ENCODE measurements at regions not wholly inside any gene's neighbourhood (a gene's known extent, or its start where the extent isn't known, plus 50 kb on each side); places are given as distances from the start of the nearest gene placed in this dataset.

GRCh38 chr18:73315381-73315780 lies 447.6 kb upstream of the NETO1 start:
- no peak for DNase-seq (ENCODE audit: low spot score)
- TF ChIP-seq, protein P1, sequence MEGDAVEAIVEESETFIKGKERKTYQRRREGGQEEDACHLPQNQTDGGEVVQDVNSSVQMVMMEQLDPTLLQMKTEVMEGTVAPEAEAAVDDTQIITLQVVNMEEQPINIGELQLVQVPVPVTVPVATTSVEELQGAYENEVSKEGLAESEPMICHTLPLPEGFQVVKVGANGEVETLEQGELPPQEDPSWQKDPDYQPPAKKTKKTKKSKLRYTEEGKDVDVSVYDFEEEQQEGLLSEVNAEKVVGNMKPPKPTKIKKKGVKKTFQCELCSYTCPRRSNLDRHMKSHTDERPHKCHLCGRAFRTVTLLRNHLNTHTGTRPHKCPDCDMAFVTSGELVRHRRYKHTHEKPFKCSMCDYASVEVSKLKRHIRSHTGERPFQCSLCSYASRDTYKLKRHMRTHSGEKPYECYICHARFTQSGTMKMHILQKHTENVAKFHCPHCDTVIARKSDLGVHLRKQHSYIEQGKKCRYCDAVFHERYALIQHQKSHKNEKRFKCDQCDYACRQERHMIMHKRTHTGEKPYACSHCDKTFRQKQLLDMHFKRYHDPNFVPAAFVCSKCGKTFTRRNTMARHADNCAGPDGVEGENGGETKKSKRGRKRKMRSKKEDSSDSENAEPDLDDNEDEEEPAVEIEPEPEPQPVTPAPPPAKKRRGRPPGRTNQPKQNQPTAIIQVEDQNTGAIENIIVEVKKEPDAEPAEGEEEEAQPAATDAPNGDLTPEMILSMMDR (IDR thresholded peaks at IDR 0.05; ENCODE audit: extremely low read depth, missing control alignments), result no peak

- TF ChIP-seq, protein P1 (IDR thresholded peaks at IDR 0.05; ENCODE audit: extremely low read depth, missing control alignments), result no peak
- no peak for DNase-seq (ENCODE audit: low spot score)
Observed at GRCh38 chr18:73313476-73313875, 445.7 kb upstream of the NETO1 start.

DNA sequence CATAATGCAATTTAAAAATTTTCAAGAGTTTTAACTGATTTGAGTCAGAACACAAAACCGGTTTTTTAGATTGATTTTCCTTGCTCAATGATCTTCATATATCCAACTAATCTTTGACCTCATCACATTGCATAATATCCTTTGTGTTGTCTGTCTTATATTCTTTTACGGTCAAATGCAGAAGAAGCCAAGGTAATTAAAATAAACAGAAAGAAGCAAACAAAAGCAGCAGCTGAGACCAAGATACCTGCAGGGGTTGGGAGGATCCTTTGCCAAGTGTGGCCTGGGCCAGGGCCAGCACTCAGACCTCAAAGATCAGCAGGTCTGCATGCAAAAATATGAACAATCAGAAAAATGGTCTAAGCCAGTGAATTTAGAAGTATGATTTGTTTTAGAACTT lies 428.9 kb upstream of the NETO1 start:
- no peak for DNase-seq (ENCODE audit: low spot score)
- TF ChIP-seq, protein P1 (IDR thresholded peaks at IDR 0.05; ENCODE audit: extremely low read depth, missing control alignments), result no peak

- no peak for DNase-seq (ENCODE audit: low spot score)
- TF ChIP-seq, protein P1 (IDR thresholded peaks at IDR 0.05; ENCODE audit: extremely low read depth, missing control alignments), result no peak
Observed at GRCh38 chr18:73292156-73292555, 424.4 kb upstream of the NETO1 start.

DNA sequence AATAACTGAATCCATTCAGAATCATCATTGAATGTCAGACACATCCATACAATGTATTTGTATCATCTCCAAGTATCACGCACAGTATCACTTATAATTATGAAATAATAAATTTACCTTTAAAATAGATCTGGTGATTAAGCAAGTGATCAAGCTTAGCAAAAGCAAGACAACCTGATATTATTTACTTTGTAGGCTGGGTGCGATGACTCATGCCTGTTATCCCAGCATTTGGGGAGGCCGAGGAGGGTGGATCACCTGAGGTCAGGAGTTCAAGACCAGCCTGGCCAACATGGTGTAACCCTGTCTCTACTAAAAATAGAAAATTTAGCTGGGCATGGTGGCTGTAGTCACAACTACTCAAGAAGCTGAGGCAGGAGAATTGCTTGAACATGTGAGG lies 421.0 kb upstream of the NETO1 start:
- DNase-seq (ENCODE audit: low spot score), result no peak
- TF ChIP-seq, protein P1 (IDR thresholded peaks at IDR 0.05; ENCODE audit: extremely low read depth, missing control alignments), result no peak

- TF ChIP-seq, protein P1 (IDR thresholded peaks at IDR 0.05; ENCODE audit: extremely low read depth, missing control alignments), result no peak
- no peak for DNase-seq (ENCODE audit: low spot score)
Observed at GRCh38 chr18:73286584-73286983, 418.8 kb upstream of the NETO1 start.

DNA sequence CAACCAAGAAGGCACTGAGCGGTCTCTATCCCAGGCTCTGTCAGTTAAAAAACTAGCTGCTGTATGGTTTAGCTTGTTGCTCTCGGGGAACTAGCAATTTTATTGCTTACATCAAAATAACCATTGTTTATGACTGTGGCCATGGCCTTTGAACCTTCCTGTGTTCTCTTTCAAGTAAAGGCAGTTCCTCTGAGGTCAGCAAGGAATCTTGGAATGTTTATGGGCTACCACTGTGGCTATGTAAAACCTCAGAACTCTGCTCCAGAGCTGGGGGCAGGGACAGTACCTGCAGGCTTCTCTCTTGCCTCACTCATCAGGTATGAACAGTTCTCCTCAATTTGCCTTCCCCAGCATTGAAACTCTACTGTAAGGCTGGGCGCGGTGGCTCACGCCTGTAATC lies 416.0 kb upstream of the NETO1 start:
- DNase-seq (ENCODE audit: low spot score), result no peak
- TF ChIP-seq, protein P1 (IDR thresholded peaks at IDR 0.05; ENCODE audit: extremely low read depth, missing control alignments), result no peak
